H1 (cell line): ENCODE measurements at regions not wholly inside any gene's neighbourhood (a gene's known extent, or its start where the extent isn't known, plus 50 kb on each side); places are given as distances from the start of the nearest gene placed in this dataset.

Experiments
- JUND ChIP-seq: IDR thresholded peaks from 2 replicates; pipeline ENCODE4 v1.6.1; 2011; ENCODE audit warnings: mild to moderate bottlenecking, improper control_type of control experiment, low read length
- KDM1A ChIP-seq: fragments of 200-600, 300-600 bp; sonication (generic); IDR thresholded peaks from 2 replicates; pipeline ENCODE4 v1.7.1; 2016; ENCODE audit warnings: mild to moderate bottlenecking, low read length, borderline replicate concordance
- MAFK ChIP-seq: IDR thresholded peaks from 2 replicates; pipeline ENCODE4 v1.6.1; 2012; ENCODE audit warnings: low read depth, mild to moderate bottlenecking, improper control_type of control experiment, low read length
- SP4 ChIP-seq: IDR thresholded peaks from 2 replicates; pipeline ENCODE4 v1.6.1; 2012; ENCODE audit warnings: low read length, inconsistent platforms

DNA sequence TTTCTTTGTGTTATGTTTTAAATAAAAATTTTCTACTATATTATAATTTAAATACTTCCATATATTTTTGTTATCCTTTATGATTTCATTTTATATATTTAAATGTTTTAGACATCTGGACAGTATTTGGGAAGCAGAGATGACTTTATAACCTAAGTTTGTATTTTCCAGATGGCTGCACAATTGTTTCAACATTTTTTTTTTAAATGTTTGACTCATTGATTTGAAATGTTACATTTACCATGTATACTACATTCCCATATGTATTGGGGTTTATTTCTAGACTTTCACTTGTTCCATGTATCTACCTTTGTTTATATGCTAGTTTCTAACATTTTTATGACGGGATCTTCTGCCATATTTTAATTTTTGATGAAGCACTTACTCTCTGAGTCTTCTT lies 766.5 kb downstream of the METTL15 start (continued):
- TF ChIP-seq KDM1A (no peak), MAFK (no peak), SP4 (no peak), JUND (no peak)
